ENCODE measurements at regions not wholly inside any gene's neighbourhood (a gene's known extent, or its start where the extent isn't known, plus 50 kb on each side); places are given as distances from the start of the nearest gene placed in this dataset.
A peak's percentile ranks its signal among the peaks of the same experiment; 100 is the strongest.

- no peak for DNase-seq
Observed at GRCh38 chr5:171609806-171610452, 175.7 kb upstream of the SMIM23 start.

GRCh38 chr5:171610686-171611085 is 174.9 kb upstream of the SMIM23 start:
- DNase-seq: no peak

GRCh38 chr5:171612749-171613148 is 172.9 kb upstream of the SMIM23 start:
- DNase-seq: no peak

- no peak for DNase-seq
Observed at GRCh38 chr5:171614511-171614910, 171.1 kb upstream of the SMIM23 start.

GRCh38 chr5:171614971-171615653 is 170.5 kb upstream of the SMIM23 start:
- DNase-seq: no peak

GRCh38 chr5:171615705-171616640 is 169.6 kb upstream of the SMIM23 start:
- no peak for DNase-seq

- no peak for DNase-seq
Observed at GRCh38 chr5:171617266-171617665, 168.4 kb upstream of the SMIM23 start.

GRCh38 chr5:171617817-171618591 is 167.6 kb upstream of the SMIM23 start:
- no peak for DNase-seq

GRCh38 chr5:171619196-171619595 is 166.4 kb upstream of the SMIM23 start:
- no peak for DNase-seq

GRCh38 chr5:171619744-171620143 is 165.9 kb upstream of the SMIM23 start:
- no peak for DNase-seq

GRCh38 chr5:171622010-171622409 is 163.6 kb upstream of the SMIM23 start:
- no peak for DNase-seq

GRCh38 chr5:171623107-171623506 is 162.5 kb upstream of the SMIM23 start:
- DNase-seq: no peak

- DNase-seq: no peak
Observed at GRCh38 chr5:171623551-171624097, 162.0 kb upstream of the SMIM23 start.

- DNase-seq: no peak
Observed at GRCh38 chr5:171624396-171624795, 161.2 kb upstream of the SMIM23 start.

GRCh38 chr5:171625646-171626045 is 160.0 kb upstream of the SMIM23 start:
- no peak for DNase-seq

GRCh38 chr5:171627936-171628632 is 157.5 kb upstream of the SMIM23 start:
- DNase-seq: no peak

- DNase-seq: no peak
Observed at GRCh38 chr5:171628633-171628974, 157.0 kb upstream of the SMIM23 start.

- DNase-seq: no peak
Observed at GRCh38 chr5:171629221-171629620, 156.4 kb upstream of the SMIM23 start.

- DNase-seq: peak in 1 of 2 experiments; percentile 45
Observed at GRCh38 chr5:171629628-171630349, 155.8 kb upstream of the SMIM23 start.

- DNase-seq: no peak
Observed at GRCh38 chr5:171630350-171631065, 155.1 kb upstream of the SMIM23 start.

GRCh38 chr5:171632616-171633015 is 153.0 kb upstream of the SMIM23 start:
- no peak for DNase-seq
